8988T (cell line): ENCODE measurements at regions not wholly inside any gene's neighbourhood (a gene's known extent, or its start where the extent isn't known, plus 50 kb on each side); places are given as distances from the start of the nearest gene placed in this dataset.
"Not testable (repeated sequence)": the region's sequence is repeated elsewhere in the genome, so short reads cannot be mapped to it uniquely, and the experiment has no call there.

Experiments used
- DNase-seq: peaks from one replicate; pipeline ENCODE4 v3.0.0; 2011

DNA sequence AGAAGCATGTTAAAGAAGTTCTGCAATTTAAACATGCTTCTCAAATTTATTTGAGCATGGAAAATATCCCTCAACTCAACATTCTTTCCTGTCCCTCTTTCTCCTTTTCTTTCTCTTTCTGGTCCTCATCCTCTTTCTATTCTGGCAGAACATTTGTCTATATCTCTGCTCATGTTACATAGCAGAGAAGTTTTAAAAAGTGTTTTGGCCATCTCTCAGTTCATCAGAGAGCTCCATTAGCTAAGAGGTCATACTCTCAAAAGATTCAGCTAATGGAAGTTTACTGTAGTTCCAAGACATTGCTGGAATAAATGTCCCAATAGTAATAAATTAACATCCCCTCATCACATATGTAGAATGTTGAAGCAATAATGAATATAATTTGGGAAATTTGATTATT lies 53.5 kb downstream of the XCL2 start:
- no peak for DNase-seq

- DNase-seq: no peak
Measured at GRCh38 chr1:168488138-168488537, 55.7 kb downstream of the XCL2 start.

- not testable (repeated sequence) for DNase-seq
Measured at GRCh38 chr1:168486820-168487219, 57.0 kb downstream of the XCL2 start.

GRCh38 chr1:168485048-168485447 lies 58.7 kb downstream of the XCL2 start:
- DNase-seq: no peak

- DNase-seq: no peak
Measured at GRCh38 chr1:168484083-168484482, 59.7 kb downstream of the XCL2 start.

DNA sequence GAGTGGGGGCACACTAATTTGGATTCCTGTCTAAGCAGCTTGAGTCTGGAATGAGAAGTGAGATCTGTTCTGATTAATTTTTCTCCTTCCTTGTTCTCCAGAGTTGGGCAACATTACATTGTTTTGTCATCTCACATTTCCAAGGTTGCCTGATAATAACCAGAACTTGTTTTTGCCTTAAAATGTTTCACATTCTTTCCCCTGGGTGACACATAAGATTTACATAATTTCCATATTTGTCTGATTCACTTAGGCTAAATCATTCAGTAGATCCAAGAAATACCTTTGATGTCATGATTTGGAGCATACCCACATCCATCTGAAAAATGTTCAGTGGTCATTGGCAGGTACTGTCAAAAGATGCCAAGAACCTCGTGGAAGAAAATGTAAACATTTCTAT lies 60.3 kb downstream of the XCL2 start:
- DNase-seq: no peak

DNA sequence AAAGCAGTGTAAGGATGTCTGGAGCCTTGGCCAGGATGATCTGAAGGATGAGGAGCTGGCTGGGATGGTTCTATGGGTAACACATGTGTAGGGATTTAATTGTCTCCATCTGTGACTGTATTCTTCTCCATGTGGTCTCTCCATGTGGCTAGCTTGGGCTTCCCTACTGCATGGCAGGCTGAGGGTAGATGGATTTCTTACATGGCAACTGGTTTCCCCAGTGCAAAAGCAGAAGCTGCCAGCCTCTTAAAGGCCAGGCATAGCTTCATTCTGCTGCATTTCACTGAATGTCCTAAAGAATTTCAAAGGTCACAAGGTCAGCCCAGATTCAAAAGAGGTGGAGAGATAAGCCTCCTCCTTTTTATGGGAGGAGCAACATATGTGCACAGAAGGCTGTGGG lies 61.7 kb downstream of the XCL2 start:
- no peak for DNase-seq

DNA sequence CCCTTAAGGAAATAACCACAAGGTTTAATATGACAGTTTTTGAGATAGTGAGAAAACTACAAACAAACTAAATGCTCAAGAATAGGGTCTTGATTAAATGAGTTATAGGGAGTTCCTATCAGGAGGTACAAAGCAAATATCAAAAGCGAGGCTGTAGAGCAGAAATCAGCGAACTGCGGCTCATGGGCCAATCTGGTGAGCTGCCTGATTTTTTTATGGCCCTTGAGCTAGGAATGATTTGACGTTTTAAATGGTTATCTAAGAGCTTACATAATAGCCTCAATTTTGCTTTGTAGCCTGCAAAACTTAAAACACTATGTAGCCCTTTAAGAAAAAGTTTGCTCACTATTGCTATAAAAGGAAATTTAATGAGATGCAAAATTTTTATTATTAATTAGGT lies 62.2 kb downstream of the XCL2 start:
- DNase-seq: no peak

- no peak for DNase-seq
Measured at GRCh38 chr1:168480997-168481396, 62.8 kb downstream of the XCL2 start.

DNA sequence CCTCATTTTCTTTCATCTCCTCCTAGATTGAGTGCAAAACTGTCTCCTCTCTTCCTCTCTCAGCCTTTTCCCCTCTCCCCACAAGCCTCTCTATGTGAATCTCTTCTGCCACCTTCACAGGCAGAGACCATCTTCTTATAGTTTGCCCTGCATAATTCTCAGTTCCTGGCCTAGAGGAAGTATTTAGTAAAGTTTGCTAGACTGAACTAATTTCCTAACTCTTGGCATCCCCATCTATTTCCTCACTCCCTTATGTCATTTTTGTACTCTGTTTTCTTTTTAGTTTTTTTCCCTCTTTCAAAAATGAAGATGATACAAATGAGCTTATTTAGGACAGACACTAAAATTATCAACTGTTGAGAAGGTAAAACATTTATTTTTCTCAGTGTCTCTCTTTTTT lies 66.0 kb downstream of the XCL2 start:
- no peak for DNase-seq

GRCh38 chr1:168476588-168477385 lies 67.0 kb downstream of the XCL2 start:
- no peak for DNase-seq

GRCh38 chr1:168474322-168474721 lies 69.5 kb downstream of the XCL2 start:
- DNase-seq: no peak

- DNase-seq: no peak
Measured at GRCh38 chr1:168473126-168473525, 70.7 kb downstream of the XCL2 start.

- DNase-seq: no peak
Measured at GRCh38 chr1:168472223-168472622, 71.6 kb downstream of the XCL2 start.

GRCh38 chr1:168470901-168471431 lies 72.8 kb downstream of the XCL2 start:
- peak; percentile 10 for DNase-seq

- DNase-seq: no peak
Measured at GRCh38 chr1:168469690-168470089, 74.1 kb downstream of the XCL2 start.

DNA sequence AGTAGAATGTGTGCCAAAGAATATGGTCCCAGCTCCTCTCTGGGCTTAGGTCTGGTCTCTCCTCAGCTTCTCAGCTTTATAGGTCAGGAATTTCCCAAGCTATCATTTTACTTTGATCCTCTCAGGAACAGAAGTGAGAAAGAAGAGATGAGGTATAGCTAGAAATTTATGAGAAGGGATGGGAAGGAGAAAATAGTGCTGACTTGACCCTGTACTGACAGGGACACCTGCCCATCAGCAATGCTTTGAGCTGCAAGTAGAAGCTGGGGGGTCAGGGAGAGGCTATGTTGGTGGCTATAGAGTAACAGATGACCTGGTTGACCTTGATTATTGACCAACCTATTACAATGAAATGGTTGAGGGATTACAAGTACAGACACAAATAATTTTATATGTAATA lies 75.0 kb downstream of the XCL2 start:
- DNase-seq: no peak

DNA sequence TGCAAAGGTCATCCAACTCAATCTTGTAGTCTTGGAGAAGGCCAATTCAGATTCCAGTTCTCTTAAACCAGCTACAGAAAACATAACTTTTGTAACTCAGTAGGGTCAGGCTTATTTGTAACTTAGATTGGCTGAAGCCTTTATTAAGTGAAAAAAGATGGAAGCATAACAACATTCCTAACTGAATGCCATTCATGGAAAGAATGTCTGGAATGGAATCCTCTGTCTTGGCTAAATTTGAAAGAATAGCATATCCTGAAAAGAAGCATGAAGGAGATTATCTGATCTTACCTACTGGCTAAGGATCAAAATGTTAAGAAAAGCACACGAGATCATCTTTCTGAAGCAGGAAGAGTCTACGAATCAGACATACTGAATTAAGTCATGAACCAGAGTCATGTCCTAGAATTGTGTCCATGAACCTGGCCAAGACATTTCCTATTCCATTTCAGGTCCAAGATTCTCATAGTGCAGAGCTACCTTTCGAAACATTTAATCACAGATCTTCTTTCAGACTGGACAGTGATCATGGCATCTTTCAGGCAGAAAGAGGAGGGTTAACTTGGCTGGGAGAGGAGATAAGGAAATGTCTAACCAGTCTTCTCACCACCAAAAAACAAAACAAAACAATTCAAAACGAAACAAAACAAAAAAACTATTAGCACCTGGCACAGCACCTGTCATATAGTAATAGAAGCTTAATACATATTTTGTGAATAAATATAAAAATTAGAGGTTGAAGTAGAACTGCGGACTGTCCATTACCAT lies 75.6 kb downstream of the XCL2 start:
- DNase-seq: no peak

- DNase-seq: no peak
Measured at GRCh38 chr1:168467452-168467851, 76.3 kb downstream of the XCL2 start.

DNA sequence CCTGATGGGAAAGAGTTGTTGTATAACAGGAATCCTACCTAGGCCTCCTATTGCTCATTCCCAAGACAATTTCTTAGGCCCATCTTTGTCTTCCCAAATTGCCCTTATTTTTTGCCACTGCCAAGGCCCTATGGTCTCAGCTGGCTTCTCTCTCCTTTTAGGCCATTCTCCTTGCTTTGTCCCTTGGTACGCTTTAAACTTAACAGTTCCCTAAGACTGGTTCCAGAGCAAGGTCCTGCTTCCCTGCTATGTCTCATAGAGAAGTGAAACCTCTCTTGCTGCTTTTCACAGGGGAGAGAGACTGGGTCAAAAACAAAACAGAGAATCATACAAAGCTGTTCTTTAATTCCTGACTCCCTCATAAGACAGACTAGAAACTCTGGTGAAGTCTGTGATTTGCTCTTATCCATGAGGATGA lies 77.1 kb downstream of the XCL2 start:
- no peak for DNase-seq

GRCh38 chr1:168466092-168466713 lies 77.6 kb downstream of the XCL2 start:
- no peak for DNase-seq

DNA sequence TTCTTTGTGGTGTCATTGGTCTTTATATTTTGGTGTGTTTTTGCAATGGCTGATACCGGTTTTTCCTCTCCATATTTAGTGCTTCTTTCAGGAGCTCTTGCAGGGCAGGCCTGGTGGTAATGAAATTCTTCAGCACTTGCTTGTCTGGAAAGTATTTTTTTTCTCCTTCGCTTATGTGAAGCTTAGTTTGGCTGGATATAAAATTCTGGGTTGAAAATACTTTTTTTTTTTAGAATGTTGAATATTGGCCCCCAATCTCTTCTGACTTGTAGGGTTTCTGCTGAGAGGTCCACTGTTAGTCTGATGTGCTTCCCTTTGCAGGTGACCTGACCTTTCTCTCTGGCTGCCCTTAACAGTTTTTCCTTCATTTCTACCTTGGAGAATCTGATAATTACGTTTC lies 82.7 kb downstream of the XCL2 start:
- DNase-seq: not testable (repeated sequence)

DNA sequence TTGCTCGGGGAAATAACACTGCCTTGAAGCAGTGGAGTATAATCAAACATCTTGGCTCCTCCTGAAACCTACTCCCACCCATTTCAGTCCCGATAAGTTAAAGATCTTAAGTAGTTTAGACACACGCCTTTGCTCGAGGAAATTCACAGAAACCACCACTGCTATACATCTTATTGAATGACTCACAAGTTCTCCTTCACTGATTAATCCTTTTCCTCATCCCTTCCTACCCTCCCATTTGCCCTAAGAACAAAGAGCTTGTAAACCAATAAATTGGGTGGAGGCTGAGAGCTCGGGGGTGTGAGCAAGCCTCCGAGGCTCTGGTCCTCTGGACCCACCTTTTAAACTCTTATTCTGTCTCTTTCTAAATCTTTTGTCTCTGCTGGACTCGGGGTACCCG lies 86.5 kb downstream of the XCL2 start:
- not testable (repeated sequence) for DNase-seq

DNA sequence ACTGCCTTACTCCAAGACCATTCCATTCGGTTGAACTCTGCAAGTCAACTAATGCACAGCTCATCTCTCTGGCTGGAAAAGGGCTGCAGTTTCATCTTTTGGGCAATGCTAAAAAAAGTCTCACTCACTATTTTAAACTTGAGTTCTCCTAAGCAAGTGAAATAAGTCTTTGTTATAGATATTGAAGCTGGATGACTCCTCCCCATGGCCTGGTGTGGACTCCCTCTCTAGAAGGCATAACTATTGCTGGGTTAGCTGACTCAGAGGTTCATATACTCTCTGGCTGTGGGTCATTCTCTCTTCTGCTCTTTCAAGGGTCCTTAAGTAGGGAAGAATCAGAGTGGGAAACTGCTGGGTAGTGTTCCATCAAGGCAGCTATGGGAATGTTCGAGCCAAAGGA lies 88.0 kb downstream of the XCL2 start:
- DNase-seq: no peak
